Activated CD4-positive, alpha-beta memory T cell treated with anti-CD3 and anti-CD28 coated beads for 36 hours (primary cell): ENCODE measurements at regions not wholly inside any gene's neighbourhood (a gene's known extent, or its start where the extent isn't known, plus 50 kb on each side); places are given as distances from the start of the nearest gene placed in this dataset.
"Not testable (repeated sequence)": the region's sequence is repeated elsewhere in the genome, so short reads cannot be mapped to it uniquely, and the experiment has no call there.

ENCODE experiments used
- CTCF ChIA-PET: fragments of 350-600 bp; sonication (Branson Sonifier 250); formaldehyde crosslinking; loops from one replicate; lab custom pipeline; 2021; ENCODE audit warnings: antibody characterized with exemption, inconsistent platforms; lab: Charles Lee
- POLR2A ChIA-PET: fragments of 350-600 bp; sonication (Branson Sonifier 250); formaldehyde crosslinking; loops from one replicate; lab custom pipeline; 2021; ENCODE audit warnings: antibody characterized with exemption; lab: Charles Lee
- DNase-seq: peaks from one replicate; pipeline ENCODE4 v3.0.0-alpha.2; 2020
- H3K27ac Mint-ChIP-seq: one replicate; pipeline ENCODE4 v1.8.0; 2021; ENCODE audit warnings: mixed read lengths
- H3K27me3 Mint-ChIP-seq: one replicate; pipeline ENCODE4 v1.8.0; 2021; ENCODE audit warnings: mixed read lengths
- H3K36me3 Mint-ChIP-seq: one replicate; pipeline ENCODE4 v1.8.0; 2021; ENCODE audit warnings: mixed read lengths
- H3K4me1 Mint-ChIP-seq: one replicate; pipeline ENCODE4 v1.8.0; 2021; ENCODE audit warnings: low read depth, mixed read lengths
- H3K4me3 Mint-ChIP-seq: one replicate; pipeline ENCODE4 v1.8.0; 2021; ENCODE audit warnings: mild to moderate bottlenecking, mixed read lengths
- H3K9me3 Mint-ChIP-seq: one replicate; pipeline ENCODE4 v1.8.0; 2021; ENCODE audit warnings: mixed read lengths
- intact Hi-C: fragments of 100-400 bp; cut with micrococcal nuclease; formaldehyde crosslinking; loops from one replicate; pipeline ENCODE4 v1.15.1; 2023

- DNase-seq = peak; percentile 72
- H3K9me3 Mint-ChIP-seq = no peaks in the 10 kb centered on the region
- CTCF ChIA-PET = interaction anchor here (0.8 to 0.9 kb wide), 2 partner anchors 11 to 60 kb away, joined by 3 to 4 read pairs; no protein-coding TSS in a partner anchor
- H3K27me3 Mint-ChIP-seq = peaks cover 51% of the 10 kb centered on the region
- POLR2A ChIA-PET = no interaction called here
- intact Hi-C loops = no loop called here
- peak overlapping the region; percentile 61 for H3K27ac Mint-ChIP-seq
- peaks cover 12% of the 10 kb centered on the region for H3K4me1 Mint-ChIP-seq
- no peaks in the 10 kb centered on the region for H3K36me3 Mint-ChIP-seq
- peak overlapping the region; percentile 69 for H3K4me3 Mint-ChIP-seq
These were observed 148.3 kb downstream of the GPX5 start for GRCh38 chr6:28673787-28674671.

GRCh38 chr6:28675600-28675999 is 149.9 kb downstream of the GPX5 start:
- Mint-ChIP-seq H3K27me3 (peaks cover 55% of the 10 kb centered on the region), H3K9me3 (no peaks in the 10 kb centered on the region), H3K4me1 (peaks cover 12% of the 10 kb centered on the region), H3K27ac (no peak overlapping the region), H3K36me3 (no peaks in the 10 kb centered on the region), H3K4me3 (no peak overlapping the region)
- DNase-seq = no peak
- CTCF ChIA-PET = interaction anchor here (0.6 kb wide), 1 partner anchor 14 kb away, joined by 4 read pairs; no protein-coding TSS in a partner anchor
- POLR2A ChIA-PET = no interaction called here
- intact Hi-C loops = no loop called here

- intact Hi-C loops = loop anchor here (5.0 to 10.0 kb wide), 3 partner anchors 140 to 902 kb away; partner anchors contain the start of gene OR2H2
These were observed 156.9 kb downstream of the GPX5 start for GRCh38 chr6:28682542-28682941.

GRCh38 chr6:28682956-28683685 is 157.4 kb downstream of the GPX5 start:
- CTCF ChIA-PET = interaction anchor here (0.6 to 0.8 kb wide), 2 partner anchors 185 to 187 kb away, joined by 3 to 4 read pairs; no protein-coding TSS in a partner anchor
- not testable (repeated sequence) for H3K4me3 Mint-ChIP-seq
- intact Hi-C loops = loop anchor here (5.0 to 10.0 kb wide), 3 partner anchors 141 to 902 kb away; partner anchors contain the start of gene OR2H2

More at GRCh38 chr6:28682542-28682941, 156.9 kb downstream of the GPX5 start:
- Mint-ChIP-seq H3K4me3 (no peak overlapping the region), H3K4me1 (peaks cover 11% of the 10 kb centered on the region), H3K27me3 (peaks cover 45% of the 10 kb centered on the region), H3K27ac (no peak overlapping the region), H3K9me3 (no peaks in the 10 kb centered on the region), H3K36me3 (no peaks in the 10 kb centered on the region)
- POLR2A ChIA-PET = no interaction called here
- DNase-seq = no peak
- CTCF ChIA-PET = no interaction called here

GRCh38 chr6:28683945-28684538 is 158.4 kb downstream of the GPX5 start:
- DNase-seq = peak; percentile 14
- no peaks in the 10 kb centered on the region for H3K36me3 Mint-ChIP-seq
- H3K4me1 Mint-ChIP-seq = peaks cover 11% of the 10 kb centered on the region
- no peak overlapping the region for H3K27ac Mint-ChIP-seq
- POLR2A ChIA-PET = no interaction called here
- H3K9me3 Mint-ChIP-seq = no peaks in the 10 kb centered on the region
- H3K4me3 Mint-ChIP-seq = peak overlapping the region; percentile 5
- H3K27me3 Mint-ChIP-seq = peaks cover 46% of the 10 kb centered on the region
- CTCF ChIA-PET = interaction anchor here (0.6 to 2.2 kb wide), 9 partner anchors 10 to 332 kb away, joined by 3 to 10 read pairs (median 4); no protein-coding TSS in a partner anchor
- intact Hi-C loops = loop anchor here (1.0 to 10.0 kb wide), 5 partner anchors 142 to 901 kb away; partner anchors contain the start of gene OR2H2

More at GRCh38 chr6:28682956-28683685, 157.4 kb downstream of the GPX5 start:
- Mint-ChIP-seq H3K27me3 (peaks cover 45% of the 10 kb centered on the region), H3K4me1 (peaks cover 11% of the 10 kb centered on the region)
- H3K36me3 Mint-ChIP-seq, H3K27ac Mint-ChIP-seq, H3K9me3 Mint-ChIP-seq, DNase-seq, POLR2A ChIA-PET: not testable (repeated sequence)

- peaks cover 45% of the 10 kb centered on the region for H3K27me3 Mint-ChIP-seq
- H3K27ac Mint-ChIP-seq, H3K4me3 Mint-ChIP-seq, H3K9me3 Mint-ChIP-seq, DNase-seq, H3K36me3 Mint-ChIP-seq, POLR2A ChIA-PET: not testable (repeated sequence)
- intact Hi-C loops = loop anchor here (1.0 to 10.0 kb wide), 5 partner anchors 151 to 899 kb away; partner anchors contain the start of gene OR2H2
- H3K4me1 Mint-ChIP-seq = peaks cover 11% of the 10 kb centered on the region
- CTCF ChIA-PET = interaction anchor here (0.6 to 2.2 kb wide), 8 partner anchors 12 to 904 kb away, joined by 3 to 10 read pairs (median 4); no protein-coding TSS in a partner anchor
These were observed 160.3 kb downstream of the GPX5 start for GRCh38 chr6:28685960-28686359.

GRCh38 chr6:28686446-28687027 is 160.9 kb downstream of the GPX5 start:
- DNase-seq = peak; percentile 25
- POLR2A ChIA-PET = not testable (repeated sequence)

GRCh38 chr6:28687309-28687981 is 161.8 kb downstream of the GPX5 start:
- H3K9me3 Mint-ChIP-seq, DNase-seq, H3K27ac Mint-ChIP-seq, H3K4me3 Mint-ChIP-seq, POLR2A ChIA-PET, H3K36me3 Mint-ChIP-seq, H3K4me1 Mint-ChIP-seq: not testable (repeated sequence)
- H3K27me3 Mint-ChIP-seq = peaks cover 41% of the 10 kb centered on the region
- CTCF ChIA-PET = interaction anchor here (0.7 kb wide), 2 partner anchors 150 to 328 kb away, joined by 3 read pairs; no protein-coding TSS in a partner anchor
- intact Hi-C loops = loop anchor here (10.0 kb wide), 2 partner anchors 783 to 897 kb away; partner anchors contain the start of gene OR2H2

More at GRCh38 chr6:28686446-28687027, 160.9 kb downstream of the GPX5 start:
- not testable (repeated sequence) for H3K36me3 Mint-ChIP-seq, H3K9me3 Mint-ChIP-seq, H3K27ac Mint-ChIP-seq, H3K4me3 Mint-ChIP-seq
- CTCF ChIA-PET = interaction anchor here (0.6 to 0.7 kb wide), 4 partner anchors 151 to 329 kb away, joined by 3 to 4 read pairs (median 3); no protein-coding TSS in a partner anchor
- intact Hi-C loops = loop anchor here (1.0 to 10.0 kb wide), 4 partner anchors 151 to 898 kb away; partner anchors contain the start of gene OR2H2
- peaks cover 45% of the 10 kb centered on the region for H3K27me3 Mint-ChIP-seq
- H3K4me1 Mint-ChIP-seq = peaks cover 11% of the 10 kb centered on the region

- H3K27ac Mint-ChIP-seq, intact Hi-C loops, DNase-seq, POLR2A ChIA-PET, H3K36me3 Mint-ChIP-seq, H3K9me3 Mint-ChIP-seq, CTCF ChIA-PET, H3K4me3 Mint-ChIP-seq: not testable (repeated sequence)
- H3K4me1 Mint-ChIP-seq = peaks cover 17% of the 10 kb centered on the region
- H3K27me3 Mint-ChIP-seq = peaks cover 68% of the 10 kb centered on the region
These were observed 166.3 kb downstream of the GPX5 start for GRCh38 chr6:28691991-28692390.

GRCh38 chr6:28693033-28693750 is 167.5 kb downstream of the GPX5 start:
- Mint-ChIP-seq H3K27ac (no peak overlapping the region), H3K36me3 (peaks cover 3% of the 10 kb centered on the region), H3K27me3 (peaks cover 67% of the 10 kb centered on the region), H3K4me1 (peaks cover 17% of the 10 kb centered on the region), H3K4me3 (no peak overlapping the region), H3K9me3 (no peaks in the 10 kb centered on the region)
- ChIA-PET CTCF (interaction anchor here (0.9 to 2.3 kb wide), 2 partner anchors 8 to 14 kb away, joined by 3 to 5 read pairs; no protein-coding TSS in a partner anchor), POLR2A (no interaction called here)
- intact Hi-C loops = no loop called here
- DNase-seq = no peak
